Middle frontal gyrus (tissue), 1 donor: ENCODE measurements at regions not wholly inside any gene's neighbourhood (a gene's known extent, or its start where the extent isn't known, plus 50 kb on each side); places are given as distances from the start of the nearest gene placed in this dataset.
"Not testable (repeated sequence)": the region's sequence is repeated elsewhere in the genome, so short reads cannot be mapped to it uniquely, and the experiment has no call there.

Experiments used
- DNase-seq: peaks from one replicate; pipeline ENCODE4 v3.0.0-alpha.2; 2015; ENCODE audit warnings: low spot score; ENCODE audit errors: extremely low spot score

GRCh38 chr10:65110009-65110408 lies 1588.8 kb downstream of the REEP3 start:
- DNase-seq = no peak

DNA sequence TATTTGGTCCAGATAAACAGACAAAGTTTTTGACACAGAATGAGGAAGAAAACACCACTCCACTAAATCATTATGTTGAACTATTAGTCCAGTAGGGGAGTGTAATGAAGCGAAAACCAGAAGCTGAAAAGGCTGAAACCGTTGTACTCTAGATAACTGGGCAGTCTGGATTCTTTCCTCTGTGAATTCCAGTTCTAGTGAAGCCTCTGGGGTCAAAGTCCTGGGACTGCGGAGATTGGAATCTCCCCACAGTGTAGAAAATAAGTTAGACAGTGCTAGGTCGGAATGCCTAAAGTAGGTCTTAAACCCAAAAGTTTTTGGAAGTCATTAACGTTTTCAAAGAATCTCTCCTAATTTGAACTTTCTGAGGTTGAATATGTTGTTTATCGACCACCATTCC lies 1589.9 kb downstream of the REEP3 start:
- not testable (repeated sequence) for DNase-seq

GRCh38 chr10:65112573-65112972 lies 1591.4 kb downstream of the REEP3 start:
- no peak for DNase-seq

DNA sequence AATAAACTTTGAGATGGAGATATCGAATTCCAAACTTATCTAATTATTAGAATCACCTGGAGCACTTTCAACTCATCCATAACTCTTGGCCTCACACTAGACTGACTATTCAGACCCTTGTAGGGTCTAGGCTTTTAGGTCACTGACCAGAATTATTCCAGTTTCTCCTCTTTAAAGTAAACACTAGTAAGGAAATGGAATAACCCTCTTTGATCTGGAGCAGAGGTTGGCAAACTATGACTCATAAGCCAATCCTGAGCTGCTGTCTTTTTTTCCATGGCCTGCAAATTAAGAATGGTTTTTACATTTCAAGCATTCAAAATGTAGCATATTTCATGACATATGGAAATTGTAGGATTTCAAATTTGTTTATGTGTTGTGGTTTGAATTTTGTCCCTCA lies 1601.9 kb downstream of the REEP3 start:
- no peak for DNase-seq

- no peak for DNase-seq
Measured at GRCh38 chr10:65125212-65125611, 1604.0 kb downstream of the REEP3 start.

DNA sequence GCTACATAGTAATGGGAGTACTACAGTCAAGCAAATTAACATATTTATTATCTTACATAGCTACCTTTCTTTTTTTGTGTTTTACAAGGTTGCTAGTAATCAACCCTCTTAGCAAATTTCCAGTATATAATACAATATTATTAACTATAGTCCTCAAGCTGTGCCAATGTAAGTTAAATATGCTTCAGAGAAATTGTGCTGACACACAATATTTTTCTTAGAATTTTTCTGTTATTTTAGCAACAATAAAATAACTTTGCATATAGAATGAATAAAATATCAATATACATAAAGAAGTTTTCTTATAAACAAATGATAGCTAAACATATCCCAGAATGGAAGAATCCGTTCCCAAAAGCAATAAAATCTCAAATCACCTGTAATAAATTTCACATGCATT lies 1605.1 kb downstream of the REEP3 start:
- DNase-seq = no peak

GRCh38 chr10:65128277-65128676 lies 1607.1 kb downstream of the REEP3 start:
- no peak for DNase-seq

DNA sequence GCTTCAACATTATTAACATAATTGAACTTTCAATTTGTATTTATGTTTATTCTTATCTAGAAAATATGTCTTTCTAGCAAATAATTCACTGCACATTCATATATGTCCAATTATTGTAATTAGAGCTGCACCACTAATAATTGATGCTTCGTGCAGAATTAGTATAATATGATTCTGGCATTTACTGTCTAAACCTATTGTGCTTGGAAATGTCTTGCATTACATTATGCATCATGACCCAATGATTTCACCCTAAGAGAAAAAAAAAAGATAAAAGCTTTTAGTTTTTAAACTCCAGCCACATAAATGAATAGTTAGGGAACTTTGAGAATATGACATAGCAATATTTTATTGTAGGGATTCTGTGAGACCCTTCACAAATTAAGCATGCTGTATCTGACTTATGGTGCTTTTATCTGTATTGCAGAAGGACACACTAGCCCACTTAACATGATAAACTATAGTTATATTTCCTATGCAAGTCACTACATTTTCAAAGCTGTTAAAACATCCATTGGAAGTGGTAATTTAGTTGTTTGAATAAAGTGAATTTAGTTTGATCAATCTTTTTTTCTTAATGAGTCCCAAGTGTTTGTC lies 1609.1 kb downstream of the REEP3 start:
- no peak for DNase-seq

GRCh38 chr10:65133652-65134051 lies 1612.5 kb downstream of the REEP3 start:
- no peak for DNase-seq

- DNase-seq = no peak
Measured at GRCh38 chr10:65135508-65135907, 1614.3 kb downstream of the REEP3 start.

GRCh38 chr10:65142641-65143435 lies 1621.6 kb downstream of the REEP3 start:
- no peak for DNase-seq

DNA sequence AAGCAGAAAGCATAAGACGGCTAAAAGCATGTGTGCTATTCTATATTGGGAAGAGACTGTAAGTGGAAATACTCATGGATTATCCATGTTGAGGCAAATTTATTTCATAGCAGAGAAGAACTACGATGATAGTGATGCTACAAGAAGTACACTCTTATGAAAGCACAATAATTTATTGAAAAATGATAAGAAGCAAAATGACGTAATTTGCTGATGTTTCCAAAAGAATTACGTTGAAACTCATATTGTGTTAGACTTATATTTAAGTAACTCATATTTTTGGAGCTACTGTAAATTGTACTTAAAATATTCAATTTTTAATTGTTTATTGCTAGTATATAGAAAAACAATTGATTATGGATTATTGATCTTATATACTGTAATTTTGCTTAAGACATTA lies 1622.5 kb downstream of the REEP3 start:
- no peak for DNase-seq

- no peak for DNase-seq
Measured at GRCh38 chr10:65149878-65150277, 1628.7 kb downstream of the REEP3 start.

DNA sequence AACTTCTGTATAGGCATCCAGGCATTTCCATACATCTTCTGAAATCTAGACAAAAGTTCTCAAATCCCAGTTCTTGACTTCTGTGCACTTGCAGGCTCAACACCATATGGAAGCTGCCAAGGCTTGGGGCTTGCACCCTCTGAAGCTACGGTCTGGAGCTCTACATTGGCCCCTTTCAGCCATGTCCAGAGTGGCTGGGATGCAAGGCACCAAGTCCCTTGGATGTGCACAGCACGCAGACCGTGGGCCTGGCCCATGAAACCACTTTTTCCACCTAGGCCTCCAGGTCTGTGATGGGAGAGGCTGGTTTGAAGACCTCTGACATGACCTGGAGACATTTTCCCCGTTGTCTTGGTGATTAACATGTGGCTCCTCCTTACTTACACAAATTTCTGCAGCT lies 1645.1 kb downstream of the REEP3 start:
- DNase-seq = no peak

- DNase-seq = no peak
Measured at GRCh38 chr10:65172249-65172648, 1651.0 kb downstream of the REEP3 start.

- no peak for DNase-seq
Measured at GRCh38 chr10:65176994-65177393, 1655.8 kb downstream of the REEP3 start.

- DNase-seq = no peak
Measured at GRCh38 chr10:65183236-65183635, 1662.0 kb downstream of the REEP3 start.

DNA sequence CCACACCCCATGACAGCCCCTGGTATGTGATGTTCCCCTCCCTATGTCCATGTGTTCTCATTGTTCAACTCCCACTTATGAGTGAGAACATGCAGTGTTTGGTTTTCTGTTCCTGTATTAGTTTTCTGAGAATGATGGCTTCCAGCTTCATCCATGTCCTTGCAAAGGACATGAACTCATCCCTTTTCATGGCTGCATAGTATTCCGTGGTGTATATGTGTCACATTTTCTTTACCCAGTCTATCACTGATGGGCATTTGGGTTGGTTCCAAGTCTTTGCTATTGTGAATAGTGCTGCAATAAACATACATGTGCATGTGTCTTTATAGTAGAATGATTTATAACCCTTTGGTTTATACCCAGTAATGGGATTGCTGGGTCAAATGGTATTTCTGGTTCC lies 1665.5 kb downstream of the REEP3 start:
- DNase-seq = not testable (repeated sequence)

GRCh38 chr10:65194126-65194525 lies 1672.9 kb downstream of the REEP3 start:
- peak; percentile 53 for DNase-seq

DNA sequence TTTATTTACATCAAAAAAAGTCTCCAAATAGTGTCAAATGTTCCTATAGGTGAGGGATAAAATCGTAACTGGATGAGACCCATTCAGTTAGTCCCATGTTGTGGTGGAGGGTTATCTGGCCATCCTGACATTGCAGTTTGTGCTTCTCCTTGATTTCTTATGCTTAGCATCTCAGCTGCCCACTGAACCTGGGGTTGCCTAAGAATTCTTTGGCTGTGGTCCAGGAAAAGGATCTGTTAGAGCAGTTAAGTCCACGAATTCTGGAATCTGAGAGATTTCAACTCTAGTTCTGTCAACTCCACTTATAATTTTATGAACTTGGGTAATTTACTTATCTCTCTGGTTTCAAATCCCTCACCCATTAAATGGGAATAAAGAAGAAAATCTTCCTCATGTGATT lies 1673.4 kb downstream of the REEP3 start:
- no peak for DNase-seq

GRCh38 chr10:65196111-65196510 lies 1674.9 kb downstream of the REEP3 start:
- DNase-seq = no peak

GRCh38 chr10:65197935-65198334 lies 1676.7 kb downstream of the REEP3 start:
- no peak for DNase-seq

DNA sequence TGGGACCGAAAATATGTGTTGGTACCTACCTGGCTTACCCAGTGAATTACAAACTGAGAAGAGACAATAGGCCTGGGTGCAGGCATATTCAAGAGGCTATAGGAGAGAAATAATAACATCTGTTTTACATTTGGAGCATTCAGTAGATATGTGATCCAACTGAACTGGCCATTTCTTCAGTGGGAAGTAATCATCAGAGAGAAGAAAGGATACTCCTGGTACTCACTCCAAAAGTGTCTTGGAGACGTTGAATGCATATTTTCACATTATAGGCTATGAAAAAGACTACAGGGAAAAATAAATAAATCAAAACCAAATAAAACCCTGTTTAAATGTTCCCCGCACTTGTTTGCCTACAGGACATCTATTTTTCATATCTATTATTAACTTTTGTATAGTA lies 1680.3 kb downstream of the REEP3 start:
- DNase-seq = no peak
